Thyroid gland (tissue), 4 donors: ENCODE measurements at regions not wholly inside any gene's neighbourhood (a gene's known extent, or its start where the extent isn't known, plus 50 kb on each side); places are given as distances from the start of the nearest gene placed in this dataset.

Experiments
- DNase-seq, 2 donors: peaks; one replicate each; pipeline ENCODE4 v3.0.0-alpha.2; 2019
- H3K27ac ChIP-seq, 3 donors: fragments of 200-600 bp; sonication (generic); 1 replicate in 2 of 3; 2 replicates in 1 of 3; pipeline ENCODE4 v1.5.1; 2016 to 2019; ENCODE audit warnings: mild to moderate bottlenecking in 1 of 3, moderate library complexity in 1 of 3
- H3K27me3 ChIP-seq: fragments of 200-600 bp; sonication (generic); one replicate; pipeline ENCODE4 v1.5.1; 2019
- H3K36me3 ChIP-seq, 2 donors: fragments of 200-600 bp; sonication (generic); one replicate each; pipeline ENCODE4 v1.5.1; 2016 to 2019
- H3K4me1 ChIP-seq, 2 donors: fragments of 200-600 bp; sonication (generic); one replicate each; pipeline ENCODE4 v1.5.1; 2017 to 2019
- H3K4me3 ChIP-seq, 3 donors: fragments of 200-600 bp; sonication (generic); replicated peaks in 1 of 3; 1 replicate in 2 of 3; 2 replicates in 1 of 3; pipeline ENCODE4 v1.5.1; 2016; ENCODE audit warnings: mild to moderate bottlenecking in 1 of 3
- H3K9me3 ChIP-seq: fragments of 200-600 bp; sonication (generic); one replicate; pipeline ENCODE4 v1.5.1; 2017
- POLR2A ChIP-seq, 2 donors: fragments of 450-650 bp; IDR thresholded peaks; one replicate each; pipeline ENCODE4 v1.6.1; 2017; ENCODE audit warnings: antibody characterized with exemption in 2 of 2, mild to moderate bottlenecking in 2 of 2, moderate library complexity in 1 of 2
- WGBS, 2 donors: methylation state at CpG; one replicate each; pipeline ENCODE4 v1.1.5; 2017; 5-methylcytosine and 5-hydroxymethylcytosine counted together
- intact Hi-C: fragments of 100-400 bp; cut with DNase I; formaldehyde crosslinking; loops from one replicate; pipeline ENCODE4 v1.15.1; 2023
- TF ChIP-seq, protein P1 (sequence below), 6 experiments: fragments of 200-600 bp in 3 of 6; fragments of 450-650 bp in 3 of 6; sonication (generic) in 3 of 6; IDR thresholded peaks; one replicate each; pipeline ENCODE4 v1.5.1; 2016 to 2019; ENCODE audit warnings: antibody characterized with exemption in 6 of 6, mild to moderate bottlenecking in 2 of 6, inconsistent platforms in 1 of 6, moderate library complexity in 1 of 6

DNA sequence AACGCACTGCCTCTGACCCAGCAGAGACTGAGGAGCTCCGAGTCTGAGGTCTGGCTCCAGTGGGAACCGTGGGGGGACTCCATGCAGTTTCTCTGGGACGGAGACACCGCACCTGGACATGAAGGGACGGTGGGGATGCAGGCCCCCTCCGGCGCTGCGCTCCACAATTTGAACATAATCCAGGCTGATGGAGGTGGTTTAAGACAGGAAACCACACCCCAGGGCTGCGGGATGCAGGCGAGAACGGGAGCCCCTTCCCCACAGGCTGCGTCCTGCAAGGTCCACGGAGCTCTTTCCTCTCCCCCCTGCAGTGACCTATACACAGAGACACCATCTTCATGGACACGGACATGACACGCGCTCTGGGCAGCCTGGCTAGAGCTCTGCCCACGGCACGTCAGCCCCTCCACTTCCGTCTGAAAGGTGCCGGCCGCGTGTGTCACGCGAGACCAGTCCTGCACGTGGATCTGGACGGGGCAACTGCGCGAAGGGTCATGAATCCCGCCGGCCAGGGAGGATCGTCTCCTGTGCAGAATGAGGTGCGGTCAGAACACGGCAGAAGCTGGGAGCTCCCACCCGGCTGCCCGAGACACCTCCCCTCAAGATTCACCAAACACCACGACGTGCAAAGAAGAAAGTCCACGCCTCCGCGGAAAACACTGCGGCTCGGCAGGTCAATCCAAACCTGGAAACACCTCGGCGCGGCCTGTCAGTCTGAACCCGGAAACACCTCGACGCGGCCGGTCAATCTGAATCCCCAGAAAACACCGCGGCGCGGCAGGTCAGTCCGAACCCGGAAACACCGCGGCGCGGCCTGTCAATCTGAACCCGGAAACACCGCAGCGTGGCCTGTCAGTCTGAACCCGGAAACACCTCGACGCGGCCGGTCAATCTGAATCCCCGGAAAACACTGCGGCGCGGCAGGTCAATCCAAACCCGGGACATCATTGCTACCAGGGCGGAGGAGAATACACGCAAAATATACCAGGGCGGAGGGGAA is 212.4 kb downstream of the BRD1 start:
- 92 to 93% methylated on average over 61 to 74 of the region's 77 CpGs for WGBS, 2 donors
- Histone ChIP-seq H3K4me3 (no peak overlapping the region), H3K9me3 (no peaks in the 10 kb centered on the region), H3K27ac (no peak overlapping the region), H3K36me3 (no peaks in the 10 kb centered on the region), H3K4me1 (no peaks in the 10 kb centered on the region), H3K27me3 (no peaks in the 10 kb centered on the region)
- intact Hi-C loops, result no loop called here
- no peak for DNase-seq
- TF ChIP-seq, protein P1, sequence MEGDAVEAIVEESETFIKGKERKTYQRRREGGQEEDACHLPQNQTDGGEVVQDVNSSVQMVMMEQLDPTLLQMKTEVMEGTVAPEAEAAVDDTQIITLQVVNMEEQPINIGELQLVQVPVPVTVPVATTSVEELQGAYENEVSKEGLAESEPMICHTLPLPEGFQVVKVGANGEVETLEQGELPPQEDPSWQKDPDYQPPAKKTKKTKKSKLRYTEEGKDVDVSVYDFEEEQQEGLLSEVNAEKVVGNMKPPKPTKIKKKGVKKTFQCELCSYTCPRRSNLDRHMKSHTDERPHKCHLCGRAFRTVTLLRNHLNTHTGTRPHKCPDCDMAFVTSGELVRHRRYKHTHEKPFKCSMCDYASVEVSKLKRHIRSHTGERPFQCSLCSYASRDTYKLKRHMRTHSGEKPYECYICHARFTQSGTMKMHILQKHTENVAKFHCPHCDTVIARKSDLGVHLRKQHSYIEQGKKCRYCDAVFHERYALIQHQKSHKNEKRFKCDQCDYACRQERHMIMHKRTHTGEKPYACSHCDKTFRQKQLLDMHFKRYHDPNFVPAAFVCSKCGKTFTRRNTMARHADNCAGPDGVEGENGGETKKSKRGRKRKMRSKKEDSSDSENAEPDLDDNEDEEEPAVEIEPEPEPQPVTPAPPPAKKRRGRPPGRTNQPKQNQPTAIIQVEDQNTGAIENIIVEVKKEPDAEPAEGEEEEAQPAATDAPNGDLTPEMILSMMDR (IDR thresholded peaks at IDR 0.05), result no peak
- no peak for TF ChIP-seq POLR2A (IDR thresholded peaks at IDR 0.05)

DNA sequence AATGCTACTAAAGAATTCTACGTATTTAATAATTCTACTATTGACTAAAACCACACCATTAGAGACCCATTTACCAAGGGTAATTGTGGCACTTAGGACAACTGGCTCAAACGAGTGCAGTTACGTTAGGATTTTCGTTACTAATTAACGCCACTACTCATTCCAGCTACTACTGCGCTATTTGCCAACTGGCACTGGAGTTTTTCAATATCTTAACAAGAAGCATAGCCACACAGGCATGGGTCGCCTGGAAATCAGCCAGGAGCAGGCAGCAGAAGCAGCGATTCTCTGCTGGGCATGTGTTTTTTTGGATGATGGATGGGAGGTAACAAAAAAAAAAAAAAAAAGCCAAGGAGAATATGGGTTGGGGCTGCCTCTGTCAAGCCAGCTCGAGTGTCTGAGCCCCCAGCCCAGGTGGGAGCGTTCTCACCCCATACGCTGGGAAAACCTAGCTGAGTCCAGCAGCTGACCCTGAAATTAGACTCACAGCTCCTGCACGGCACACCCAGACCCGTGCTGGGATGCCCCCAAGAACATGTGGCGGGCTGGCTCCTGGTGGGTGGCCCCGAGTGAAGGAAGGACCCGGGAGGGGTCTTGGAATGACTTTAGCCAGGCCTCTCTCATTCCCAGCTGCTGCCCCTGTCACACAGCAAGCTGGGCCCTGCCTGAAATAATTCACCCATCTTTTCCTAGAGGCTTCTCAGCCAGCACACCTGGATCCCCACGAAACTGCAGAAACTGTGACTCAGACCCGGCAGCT is 214.0 kb downstream of the BRD1 start:
- Histone ChIP-seq H3K36me3 (no peaks in the 10 kb centered on the region), H3K4me3 (no peak overlapping the region), H3K4me1 (no peaks in the 10 kb centered on the region), H3K27ac (no peak overlapping the region), H3K9me3 (no peaks in the 10 kb centered on the region), H3K27me3 (no peaks in the 10 kb centered on the region)
- DNase-seq, result no peak
- 83 to 90% methylated on average over 17 of the region's 18 CpGs for WGBS, 2 donors
- TF ChIP-seq POLR2A (IDR thresholded peaks at IDR 0.05), result no peak
- TF ChIP-seq, protein P1 (IDR thresholded peaks at IDR 0.05), result no peak
- intact Hi-C loops, result no loop called here

DNA sequence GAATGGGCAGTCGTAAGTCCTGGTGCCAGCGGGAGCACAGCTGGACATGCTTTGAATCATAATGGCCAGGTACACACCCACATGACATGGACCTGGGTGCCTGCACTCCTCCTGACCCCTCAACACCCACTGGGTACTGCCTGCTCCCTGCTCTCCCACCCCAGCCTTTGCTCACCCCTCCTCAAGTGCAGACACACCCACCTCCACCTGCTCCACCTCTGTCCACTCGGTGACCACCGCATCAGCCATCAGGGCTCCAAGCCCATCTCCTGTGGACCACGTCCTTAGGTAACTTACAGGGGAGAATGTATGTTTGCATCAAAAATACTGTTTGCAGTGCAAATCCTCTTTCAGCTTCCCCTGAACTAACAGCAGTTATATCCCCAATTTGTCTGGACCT is 214.6 kb downstream of the BRD1 start:
- intact Hi-C loops, result no loop called here
- Histone ChIP-seq H3K27me3 (no peaks in the 10 kb centered on the region), H3K36me3 (no peaks in the 10 kb centered on the region), H3K27ac (no peak overlapping the region), H3K9me3 (no peaks in the 10 kb centered on the region), H3K4me1 (no peaks in the 10 kb centered on the region), H3K4me3 (no peak overlapping the region)
- no peak for DNase-seq
- TF ChIP-seq POLR2A (IDR thresholded peaks at IDR 0.05), result no peak
- TF ChIP-seq, protein P1 (IDR thresholded peaks at IDR 0.05), result no peak
- WGBS, 2 donors, result 92 to 97% methylated on average over 5 of the region's 5 CpGs

DNA sequence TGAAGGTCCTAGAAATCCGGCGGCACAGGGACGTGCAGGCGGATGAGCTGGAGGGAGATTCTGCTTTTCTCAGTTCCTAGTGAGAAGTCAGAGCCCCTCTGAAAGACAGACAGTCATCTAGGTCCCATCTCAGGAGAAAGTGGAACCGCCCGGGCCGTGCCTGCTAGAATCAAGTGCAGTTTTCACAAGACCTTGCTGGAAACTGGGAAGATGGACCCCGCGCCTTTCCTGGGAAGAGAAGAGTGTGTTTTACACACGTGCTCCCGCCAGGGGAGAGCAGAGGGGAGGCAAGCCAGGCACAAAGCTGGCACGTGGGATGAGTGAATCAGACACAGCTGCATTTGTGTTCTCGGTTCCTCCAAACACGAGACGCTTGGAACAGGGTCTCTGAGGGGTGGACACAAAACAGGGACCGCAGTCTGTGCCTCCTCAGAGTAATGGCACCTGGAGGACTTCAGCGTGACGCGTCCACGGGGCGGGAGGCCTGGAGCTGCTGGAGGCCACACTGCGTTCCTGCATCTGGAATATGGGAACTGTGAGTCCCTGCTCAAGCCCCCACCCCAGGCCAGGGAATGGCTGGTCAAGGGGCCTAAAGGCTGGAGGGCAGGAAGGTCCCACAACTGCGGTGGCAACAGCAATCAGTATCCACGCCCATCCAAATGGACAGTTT is 218.3 kb downstream of the BRD1 start:
- Histone ChIP-seq H3K27ac (no peak overlapping the region), H3K4me3 (no peak overlapping the region), H3K36me3 (no peaks in the 10 kb centered on the region), H3K27me3 (no peaks in the 10 kb centered on the region), H3K4me1 (no peaks in the 10 kb centered on the region), H3K9me3 (no peaks in the 10 kb centered on the region)
- intact Hi-C loops, result loop anchor here (5.0 kb wide), 1 partner anchor 52 kb away; no protein-coding TSS in a partner anchor
- no peak for DNase-seq
- TF ChIP-seq POLR2A (IDR thresholded peaks at IDR 0.05), result no peak
- TF ChIP-seq, protein P1 (IDR thresholded peaks at IDR 0.05), result no peak
- 89 to 92% methylated on average over 21 to 24 of the region's 24 CpGs for WGBS, 2 donors
